ENCODE measurements at regions not wholly inside any gene's neighbourhood (a gene's known extent, or its start where the extent isn't known, plus 50 kb on each side); places are given as distances from the start of the nearest gene placed in this dataset.

GRCh38 chr10:131657318-131657984 lies 243.4 kb upstream of the PPP2R2D start:
- no peak overlapping the region for H3K27ac ChIP-seq (ENCODE audit: control insufficient read depth, insufficient read depth)
- H2AFZ ChIP-seq (ENCODE audit: control insufficient read depth, low read depth, low read length), result no peak overlapping the region
- no peaks in the 10 kb centered on the region for H3K4me1 ChIP-seq (ENCODE audit: control insufficient read depth, insufficient read depth, low read length)
- in situ Hi-C loops (cut with MboI), result no loop called here
- FAIRE-seq, result no peak
- no peaks in the 10 kb centered on the region for H3K9me3 ChIP-seq (replicated peaks; ENCODE audit: control insufficient read depth, insufficient read depth, low read length)
- no peak for ATAC-seq
- no peaks in the 10 kb centered on the region for H3K79me2 ChIP-seq (ENCODE audit: control insufficient read depth, insufficient read depth, low read length)
- no peaks in the 10 kb centered on the region for H3K36me3 ChIP-seq (ENCODE audit: control insufficient read depth in 2 of 2, insufficient read depth in 2 of 2, low read length in 1 of 2)
- H4K20me1 ChIP-seq (ENCODE audit: control insufficient read depth, insufficient read depth), result no peaks in the 10 kb centered on the region
- DNase-seq (ENCODE audit: low read depth, low spot score), result no peak
- RAD21 ChIA-PET (ENCODE audit: unreplicated experiment), result no interaction called here
- CTCF ChIA-PET, result no interaction called here
- no peak for TF ChIP-seq ZNF24 (IDR thresholded peaks at IDR 0.05)
- no peak for TF ChIP-seq SIX5 (IDR thresholded peaks at IDR 0.05; ENCODE audit: low read depth, low read length, severe bottlenecking)
- TF ChIP-seq SMC3 (IDR thresholded peaks at IDR 0.05; ENCODE audit: borderline replicate concordance, low read length), result no peak
- no peak for TF ChIP-seq ZSCAN29 (IDR thresholded peaks at IDR 0.05)
- no peak for TF ChIP-seq TCF3 (IDR thresholded peaks at IDR 0.05; ENCODE audit: borderline replicate concordance, insufficient read depth, low read depth, low read length)
- no peak for TF ChIP-seq YY1 (IDR thresholded peaks at IDR 0.05; ENCODE audit: low read depth, low read length)
- no peak overlapping the region for H3K4me3 ChIP-seq
- intact Hi-C loops (cut with micrococcal nuclease; ENCODE audit: unreplicated experiment), result no loop called here
- 17% methylated on average over 16 of the region's 16 CpGs for WGBS (ENCODE audit: insufficient coverage, insufficient replicate concordance, low lambda C conversion rate, missing lambda C conversion rate)
- H3K4me2 ChIP-seq (ENCODE audit: control insufficient read depth, insufficient read depth), result no peak overlapping the region
- POLR2A ChIA-PET, result no interaction called here
- H3K27me3 ChIP-seq (replicated peaks in 1 of 2; ENCODE audit: control insufficient read depth in 2 of 2, insufficient read depth in 2 of 2, low read length in 1 of 2), result no peaks in the 10 kb centered on the region
- H3K9ac ChIP-seq (ENCODE audit: control insufficient read depth, insufficient read depth, low read length), result no peak overlapping the region
- no TSS peak for BruUV-seq (replicated peaks)
- SMC1A ChIA-PET (ENCODE audit: uncharacterized antibody, unreplicated experiment), result no interaction called here

DNA sequence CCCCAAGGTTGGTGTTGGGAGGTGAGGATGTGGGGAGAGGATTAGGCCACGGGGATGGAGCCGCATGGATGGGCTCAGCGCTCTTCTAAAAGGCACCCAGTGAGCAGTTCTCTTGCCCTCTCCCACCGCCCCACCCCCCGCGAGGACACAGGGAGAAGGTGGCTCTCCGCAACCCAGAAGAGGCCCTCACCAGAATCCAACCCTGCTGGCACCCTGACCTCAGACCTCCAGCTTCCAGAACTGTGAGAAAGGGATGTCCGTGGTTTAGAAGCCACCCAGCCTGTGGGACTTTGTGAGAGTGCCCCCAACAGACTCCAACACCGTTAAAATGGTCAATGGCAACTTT lies 242.8 kb upstream of the PPP2R2D start:
- no peaks in the 10 kb centered on the region for H3K36me3 ChIP-seq (ENCODE audit: control insufficient read depth in 2 of 2, insufficient read depth in 2 of 2, low read length in 1 of 2)
- no peak overlapping the region for H3K4me3 ChIP-seq
- intact Hi-C loops (cut with micrococcal nuclease; ENCODE audit: unreplicated experiment) (no loop called here), in situ Hi-C loops (cut with MboI) (no loop called here)
- SMC1A ChIA-PET (ENCODE audit: uncharacterized antibody, unreplicated experiment), result no interaction called here
- no TSS peak for BruUV-seq (replicated peaks)
- H3K4me1 ChIP-seq (ENCODE audit: control insufficient read depth, insufficient read depth, low read length), result no peaks in the 10 kb centered on the region
- no peak overlapping the region for H3K9ac ChIP-seq (ENCODE audit: control insufficient read depth, insufficient read depth, low read length)
- no peak for FAIRE-seq
- no peaks in the 10 kb centered on the region for H3K9me3 ChIP-seq (replicated peaks; ENCODE audit: control insufficient read depth, insufficient read depth, low read length)
- H3K27me3 ChIP-seq (replicated peaks in 1 of 2; ENCODE audit: control insufficient read depth in 2 of 2, insufficient read depth in 2 of 2, low read length in 1 of 2), result no peaks in the 10 kb centered on the region
- POLR2A ChIA-PET, result no interaction called here
- H2AFZ ChIP-seq (ENCODE audit: control insufficient read depth, low read depth, low read length), result no peak overlapping the region
- ATAC-seq, result no peak
- no peak overlapping the region for H3K27ac ChIP-seq (ENCODE audit: control insufficient read depth, insufficient read depth)
- DNase-seq (ENCODE audit: low read depth, low spot score), result no peak
- H3K79me2 ChIP-seq (ENCODE audit: control insufficient read depth, insufficient read depth, low read length), result no peaks in the 10 kb centered on the region
- RAD21 ChIA-PET (ENCODE audit: unreplicated experiment), result no interaction called here
- H3K4me2 ChIP-seq (ENCODE audit: control insufficient read depth, insufficient read depth), result no peak overlapping the region
- TF ChIP-seq EED (IDR thresholded peaks at IDR 0.05; ENCODE audit: low read depth) (no peak), YY1 (IDR thresholded peaks at IDR 0.05; ENCODE audit: low read depth, low read length) (no peak), RB1 (IDR thresholded peaks at IDR 0.05; ENCODE audit: borderline replicate concordance) (no peak), FOXK2 (IDR thresholded peaks at IDR 0.05) (no peak)
- no peaks in the 10 kb centered on the region for H4K20me1 ChIP-seq (ENCODE audit: control insufficient read depth, insufficient read depth)
- WGBS (ENCODE audit: insufficient coverage, insufficient replicate concordance, low lambda C conversion rate, missing lambda C conversion rate), result 50% methylated on average over 9 of the region's 9 CpGs
- CTCF ChIA-PET, result no interaction called here
